GM12872 (cell line): ENCODE measurements at regions not wholly inside any gene's neighbourhood (a gene's known extent, or its start where the extent isn't known, plus 50 kb on each side); places are given as distances from the start of the nearest gene placed in this dataset.

Experiments used
- TF ChIP-seq, protein P1 (sequence below): IDR thresholded peaks from 3 replicates; pipeline ENCODE4 v1.5.1; 2011; ENCODE audit warnings: low read depth, mild to moderate bottlenecking, low read length, moderate library complexity; ENCODE audit not compliant: insufficient read depth

DNA sequence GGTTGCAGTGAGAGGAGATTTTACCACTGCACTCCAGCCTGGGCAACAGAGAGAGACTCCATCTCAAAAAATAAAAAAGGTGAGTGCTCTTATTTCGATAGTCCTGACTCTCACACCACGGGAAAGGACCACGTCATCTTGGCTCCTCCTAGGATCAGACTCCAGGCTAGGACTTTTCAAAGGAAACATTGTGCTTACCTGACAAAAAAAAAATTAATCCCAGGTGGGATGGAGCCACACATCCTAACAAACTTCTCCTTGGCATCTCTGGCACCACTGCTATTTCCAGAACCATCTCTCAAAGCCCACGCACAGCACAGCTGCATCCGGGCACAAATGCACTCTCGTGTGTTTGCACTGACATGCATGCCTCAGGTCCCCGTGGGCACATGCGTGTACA, 262.4 kb downstream of the ENGASE start:
- TF ChIP-seq, protein P1, sequence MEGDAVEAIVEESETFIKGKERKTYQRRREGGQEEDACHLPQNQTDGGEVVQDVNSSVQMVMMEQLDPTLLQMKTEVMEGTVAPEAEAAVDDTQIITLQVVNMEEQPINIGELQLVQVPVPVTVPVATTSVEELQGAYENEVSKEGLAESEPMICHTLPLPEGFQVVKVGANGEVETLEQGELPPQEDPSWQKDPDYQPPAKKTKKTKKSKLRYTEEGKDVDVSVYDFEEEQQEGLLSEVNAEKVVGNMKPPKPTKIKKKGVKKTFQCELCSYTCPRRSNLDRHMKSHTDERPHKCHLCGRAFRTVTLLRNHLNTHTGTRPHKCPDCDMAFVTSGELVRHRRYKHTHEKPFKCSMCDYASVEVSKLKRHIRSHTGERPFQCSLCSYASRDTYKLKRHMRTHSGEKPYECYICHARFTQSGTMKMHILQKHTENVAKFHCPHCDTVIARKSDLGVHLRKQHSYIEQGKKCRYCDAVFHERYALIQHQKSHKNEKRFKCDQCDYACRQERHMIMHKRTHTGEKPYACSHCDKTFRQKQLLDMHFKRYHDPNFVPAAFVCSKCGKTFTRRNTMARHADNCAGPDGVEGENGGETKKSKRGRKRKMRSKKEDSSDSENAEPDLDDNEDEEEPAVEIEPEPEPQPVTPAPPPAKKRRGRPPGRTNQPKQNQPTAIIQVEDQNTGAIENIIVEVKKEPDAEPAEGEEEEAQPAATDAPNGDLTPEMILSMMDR = no peak

DNA sequence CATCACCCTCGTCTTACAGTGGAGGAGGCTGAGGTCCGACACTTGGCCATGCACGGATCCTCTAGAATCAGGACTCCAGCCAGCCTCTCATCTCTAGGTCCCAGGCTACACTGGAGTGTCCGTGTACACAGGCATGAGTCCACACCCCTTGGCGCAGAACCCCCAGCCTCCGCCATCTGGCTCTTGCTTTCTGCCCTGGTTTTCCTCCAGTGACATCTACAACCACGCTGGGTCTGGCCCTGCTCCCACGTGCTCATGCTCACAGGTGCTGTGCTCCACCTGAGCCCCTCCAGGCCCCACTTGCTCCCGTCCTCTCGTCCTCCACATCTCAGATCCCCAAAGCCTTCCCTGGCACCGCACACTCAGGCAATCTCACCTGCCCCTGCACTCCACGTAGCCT, 260.8 kb downstream of the ENGASE start:
- TF ChIP-seq, protein P1 = no peak

DNA sequence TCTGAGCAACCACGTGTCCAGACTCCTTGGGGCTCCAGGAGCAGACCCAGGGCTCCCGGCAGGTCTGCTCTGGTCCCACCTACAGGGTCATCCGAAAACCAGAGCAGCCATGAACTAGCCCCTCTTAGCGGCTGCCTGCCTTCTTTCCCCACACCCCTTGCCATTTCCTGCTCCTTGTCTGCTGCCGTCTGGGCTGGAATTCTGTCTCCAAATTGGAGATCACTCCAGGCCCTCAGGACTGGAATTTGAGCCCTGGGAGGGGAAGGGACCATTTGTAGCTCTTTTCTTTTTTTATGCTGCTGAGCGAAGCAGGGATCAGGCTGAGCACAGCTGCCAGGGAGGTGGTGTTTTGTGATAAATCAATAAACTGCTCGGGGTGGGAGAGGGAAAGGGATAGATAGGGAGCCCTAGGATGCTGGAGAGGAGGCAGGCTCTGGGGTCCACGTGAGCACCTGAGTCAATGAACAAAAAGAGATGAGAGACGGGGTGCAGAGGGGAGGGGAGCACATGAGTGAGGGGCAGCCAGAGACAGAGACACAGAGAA, 257.5 kb downstream of the ENGASE start:
- TF ChIP-seq, protein P1 = no peak

DNA sequence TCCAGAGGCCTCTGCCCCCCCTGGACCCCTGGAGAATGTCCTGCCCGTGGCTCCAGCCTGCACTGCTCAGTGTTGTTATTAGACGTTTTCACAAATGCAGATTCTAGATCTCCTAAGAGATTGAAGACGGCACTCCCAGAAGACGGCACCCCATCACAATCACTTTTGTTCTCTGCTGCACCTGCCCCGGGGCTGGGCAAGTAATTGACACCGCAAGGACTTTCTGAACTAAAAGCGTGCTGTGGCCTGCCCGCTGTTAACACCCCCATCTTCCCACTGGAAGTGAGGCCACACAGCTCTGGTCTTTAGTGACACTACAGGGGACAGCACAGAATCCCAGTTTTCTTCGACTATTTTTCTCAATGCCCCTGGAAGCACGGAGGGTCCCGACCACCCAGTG, 256.9 kb downstream of the ENGASE start:
- TF ChIP-seq, protein P1 = no peak

DNA sequence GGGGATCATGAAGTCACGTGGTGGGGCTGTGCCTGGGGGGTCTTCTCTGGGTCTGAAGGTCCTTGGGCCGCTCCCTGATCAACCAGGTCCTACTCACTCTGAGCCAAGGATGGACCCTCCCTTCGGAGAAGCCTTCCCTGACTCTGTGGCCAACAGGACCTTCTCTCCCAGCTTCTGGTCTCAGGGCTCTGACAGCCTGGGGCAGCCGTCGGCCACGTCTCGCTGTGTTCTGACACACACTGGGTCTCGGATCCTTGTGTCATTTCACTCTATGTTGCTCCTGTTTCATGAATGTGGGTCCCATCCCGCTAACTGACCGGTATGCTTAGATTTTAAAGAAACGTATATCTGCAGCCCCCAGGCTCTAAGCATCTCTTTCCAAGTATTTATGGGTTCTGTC, 256.1 kb downstream of the ENGASE start:
- TF ChIP-seq, protein P1 = no peak

DNA sequence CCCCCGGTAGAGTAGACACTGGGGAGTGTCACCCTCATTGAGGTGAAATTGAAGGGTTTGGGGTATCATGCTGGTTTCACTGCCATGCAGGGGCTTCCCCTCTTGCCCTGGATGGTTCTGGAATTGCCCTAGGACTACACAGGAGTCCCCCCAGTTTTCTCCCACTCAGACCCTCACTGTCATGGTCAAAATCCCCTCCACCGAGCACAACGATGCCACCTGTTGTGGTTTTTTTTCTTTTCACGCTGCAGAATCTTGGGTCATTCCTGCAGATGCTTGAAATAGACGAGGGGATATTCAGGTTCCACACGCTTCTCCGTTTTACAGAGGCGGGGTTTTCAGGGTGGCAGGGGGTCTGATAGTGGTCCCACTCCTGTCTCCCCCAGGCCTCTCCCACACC, 255.6 kb downstream of the ENGASE start:
- TF ChIP-seq, protein P1 = no peak

DNA sequence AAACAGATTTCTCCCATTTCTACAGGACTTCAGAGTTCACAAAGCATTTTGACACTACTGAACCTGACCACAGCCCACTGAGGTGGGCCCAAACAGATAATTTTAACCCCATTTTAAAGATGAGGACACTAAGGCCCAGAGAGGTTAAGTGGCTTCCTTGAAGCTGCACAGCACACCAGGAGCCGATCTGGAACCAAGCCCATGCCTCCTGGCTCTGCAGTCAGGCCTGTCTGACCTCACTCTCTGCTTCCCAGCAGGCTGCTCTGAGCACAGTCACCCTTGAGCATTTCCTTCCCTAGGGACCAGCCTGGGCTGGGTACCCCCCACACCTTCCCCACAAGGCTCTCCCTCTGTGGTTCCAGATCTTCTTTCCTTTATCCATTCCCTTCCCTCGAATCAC, 252.2 kb downstream of the ENGASE start:
- TF ChIP-seq, protein P1 = no peak
